ENCODE measurements at regions not wholly inside any gene's neighbourhood (a gene's known extent, or its start where the extent isn't known, plus 50 kb on each side); places are given as distances from the start of the nearest gene placed in this dataset.

DNA sequence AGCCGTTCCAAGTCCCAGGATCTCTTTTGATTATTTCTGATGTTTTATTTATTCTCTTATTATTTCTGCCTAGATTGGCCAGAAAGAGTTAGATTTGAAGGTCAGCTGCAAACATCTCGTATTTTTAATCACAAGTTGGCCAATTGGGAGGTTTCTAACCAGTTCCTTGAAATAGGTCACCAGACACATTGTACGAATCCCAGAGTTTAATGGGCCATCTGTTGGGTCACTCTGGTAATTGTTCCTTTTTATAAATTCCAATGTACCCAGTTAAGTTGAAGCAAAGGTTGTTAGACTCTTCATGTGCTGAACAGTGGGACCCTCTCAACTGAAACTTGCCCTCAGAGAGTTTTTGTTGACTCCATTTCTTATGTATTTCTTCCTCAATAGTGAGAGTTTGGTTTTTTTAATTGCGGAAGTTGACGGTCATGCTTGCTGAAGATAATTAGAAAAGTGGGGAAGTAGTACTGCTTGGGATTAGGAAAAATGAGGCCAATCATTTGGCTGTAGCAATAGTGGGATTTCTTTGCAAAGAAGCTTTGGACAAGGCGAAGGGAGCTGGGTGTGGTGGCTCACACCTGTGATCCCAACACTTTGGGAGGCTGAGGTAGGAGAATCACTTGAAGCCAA is 382.7 kb upstream of the RGS6 start:
- TF ChIP-seq, protein P1, sequence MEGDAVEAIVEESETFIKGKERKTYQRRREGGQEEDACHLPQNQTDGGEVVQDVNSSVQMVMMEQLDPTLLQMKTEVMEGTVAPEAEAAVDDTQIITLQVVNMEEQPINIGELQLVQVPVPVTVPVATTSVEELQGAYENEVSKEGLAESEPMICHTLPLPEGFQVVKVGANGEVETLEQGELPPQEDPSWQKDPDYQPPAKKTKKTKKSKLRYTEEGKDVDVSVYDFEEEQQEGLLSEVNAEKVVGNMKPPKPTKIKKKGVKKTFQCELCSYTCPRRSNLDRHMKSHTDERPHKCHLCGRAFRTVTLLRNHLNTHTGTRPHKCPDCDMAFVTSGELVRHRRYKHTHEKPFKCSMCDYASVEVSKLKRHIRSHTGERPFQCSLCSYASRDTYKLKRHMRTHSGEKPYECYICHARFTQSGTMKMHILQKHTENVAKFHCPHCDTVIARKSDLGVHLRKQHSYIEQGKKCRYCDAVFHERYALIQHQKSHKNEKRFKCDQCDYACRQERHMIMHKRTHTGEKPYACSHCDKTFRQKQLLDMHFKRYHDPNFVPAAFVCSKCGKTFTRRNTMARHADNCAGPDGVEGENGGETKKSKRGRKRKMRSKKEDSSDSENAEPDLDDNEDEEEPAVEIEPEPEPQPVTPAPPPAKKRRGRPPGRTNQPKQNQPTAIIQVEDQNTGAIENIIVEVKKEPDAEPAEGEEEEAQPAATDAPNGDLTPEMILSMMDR (IDR thresholded peaks at IDR 0.05), result no peak
- no peak for TF ChIP-seq POLR2A (IDR thresholded peaks at IDR 0.05)
